HG02981 (cell line): ENCODE measurements at regions not wholly inside any gene's neighbourhood (a gene's known extent, or its start where the extent isn't known, plus 50 kb on each side); places are given as distances from the start of the nearest gene placed in this dataset.

Source experiments
- ATAC-seq: cut with Tn5 transposase; IDR thresholded peaks from one replicate; pipeline ENCODE4 v1.9.1; 2021; ENCODE audit warnings: mild to moderate bottlenecking, moderate library complexity; ENCODE audit not compliant: unreplicated experiment

- no peak for ATAC-seq
These were observed 245.5 kb upstream of the TSHZ3 start for GRCh38 chr19:31594701-31595100.

GRCh38 chr19:31595521-31595920 is 246.3 kb upstream of the TSHZ3 start:
- no peak for ATAC-seq

DNA sequence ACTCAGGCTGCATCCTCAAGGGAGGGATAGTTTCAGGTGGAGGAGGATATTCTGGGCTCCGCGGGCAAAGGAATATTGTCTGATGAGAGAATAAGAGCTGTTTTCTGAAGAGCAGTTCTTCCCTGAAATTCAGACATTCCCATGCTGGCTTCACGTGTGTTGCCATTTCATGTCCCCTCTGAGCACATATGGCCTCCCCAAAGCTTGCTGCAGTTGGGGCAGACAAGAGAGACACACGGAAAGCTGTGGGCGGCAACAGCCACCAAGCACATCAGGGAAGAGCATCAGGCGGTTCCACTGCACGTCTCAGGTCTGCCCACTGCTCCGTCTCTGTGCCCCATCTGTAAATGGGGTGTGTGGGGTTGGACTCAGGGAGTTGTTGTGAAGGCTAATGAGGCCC is 247.5 kb upstream of the TSHZ3 start:
- no peak for ATAC-seq

- no peak for ATAC-seq
These were observed 248.4 kb upstream of the TSHZ3 start for GRCh38 chr19:31597616-31598015.

- ATAC-seq = no peak
These were observed 249.5 kb upstream of the TSHZ3 start for GRCh38 chr19:31598730-31599238.

DNA sequence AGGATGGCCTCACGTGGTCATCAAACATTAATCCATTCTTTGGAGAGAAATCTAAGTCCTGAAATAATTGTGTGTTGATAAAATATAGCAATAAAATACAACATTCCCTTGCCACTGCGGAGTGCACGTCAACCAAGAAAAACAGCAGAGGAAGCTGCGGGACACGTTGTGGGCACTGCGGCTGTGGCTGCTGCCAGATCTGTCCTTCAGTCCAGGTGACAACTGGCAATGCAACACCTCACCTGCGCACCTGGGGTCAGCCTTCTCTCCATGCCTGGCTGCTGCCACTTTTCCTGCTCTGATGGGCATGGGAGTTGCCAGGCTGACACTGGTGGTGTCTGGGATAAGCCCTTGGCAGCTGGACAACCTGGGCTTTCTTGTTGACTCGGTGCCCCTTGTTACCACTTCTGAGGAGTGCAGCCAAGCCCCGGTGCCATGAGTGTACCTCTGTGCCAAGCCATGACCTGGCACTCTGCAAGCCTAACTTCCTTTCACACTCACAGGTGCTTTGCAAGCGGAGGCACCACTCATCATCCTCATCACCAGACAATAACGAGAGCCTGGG is 251.6 kb upstream of the TSHZ3 start:
- ATAC-seq = no peak

DNA sequence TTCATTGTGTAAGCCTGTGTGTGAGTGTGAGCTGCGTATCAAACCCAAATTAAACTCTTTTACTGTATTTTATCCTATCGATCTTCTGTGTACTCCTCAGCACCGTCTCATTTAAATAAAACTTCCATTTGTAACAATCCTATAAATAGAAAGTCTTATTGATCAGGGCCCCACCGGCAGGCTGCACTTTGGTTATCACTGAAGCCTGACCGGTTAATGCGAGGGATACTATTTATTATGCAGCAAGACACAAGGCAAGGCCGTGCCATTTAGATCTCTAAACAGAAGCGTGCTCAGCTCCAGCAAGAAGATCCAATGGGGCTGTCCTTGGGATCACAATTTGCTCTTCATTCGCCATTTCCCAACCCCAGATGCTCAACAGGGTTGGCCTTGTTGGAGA is 252.6 kb upstream of the TSHZ3 start:
- ATAC-seq = no peak

- ATAC-seq = no peak
These were observed 253.3 kb upstream of the TSHZ3 start for GRCh38 chr19:31602548-31602947.

DNA sequence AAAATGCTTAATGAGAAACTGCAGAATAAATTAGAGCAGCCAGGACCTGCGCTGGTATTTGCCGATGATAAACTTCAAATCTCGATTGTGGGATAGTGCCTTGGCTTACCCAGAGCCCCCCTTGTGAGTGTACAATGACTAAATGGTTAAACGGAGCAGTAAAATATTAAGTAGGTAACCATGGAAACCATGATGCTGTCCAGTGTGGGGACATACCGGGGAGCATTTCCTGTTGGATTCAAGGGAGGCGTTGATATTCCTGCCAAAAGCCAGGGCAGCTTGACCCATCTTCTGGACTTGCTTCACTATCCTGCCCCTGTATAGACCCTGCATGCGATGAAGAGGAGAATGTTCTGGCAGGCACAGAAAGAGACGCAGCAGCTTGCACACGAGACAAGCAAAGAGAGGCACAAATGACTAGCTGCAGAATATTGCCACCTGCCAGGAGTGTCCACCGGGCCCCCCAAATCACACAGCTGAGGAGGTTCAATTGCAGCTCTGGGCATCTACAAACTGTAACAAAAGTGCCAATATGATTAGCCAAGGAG is 255.3 kb upstream of the TSHZ3 start:
- no peak for ATAC-seq

DNA sequence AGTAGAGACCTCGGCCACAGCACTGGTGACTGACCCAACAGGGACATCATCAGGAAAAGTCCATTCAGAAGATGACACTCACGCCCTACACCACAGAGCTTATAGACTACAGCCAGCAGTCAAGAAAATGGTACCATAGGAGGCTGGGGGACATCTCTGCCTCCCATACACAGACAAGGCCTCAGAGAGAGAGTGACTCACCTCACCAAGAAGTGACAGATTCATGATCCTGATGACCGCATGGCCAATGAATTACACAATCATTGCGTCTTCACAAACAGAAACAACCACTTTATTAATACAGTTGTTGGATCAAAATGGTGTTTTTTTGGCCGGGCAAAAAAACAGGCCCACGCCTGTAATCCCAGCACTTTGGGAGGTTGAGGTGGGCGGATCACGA is 260.8 kb upstream of the TSHZ3 start:
- no peak for ATAC-seq

GRCh38 chr19:31611046-31611877 is 262.0 kb upstream of the TSHZ3 start:
- no peak for ATAC-seq

- no peak for ATAC-seq
These were observed 263.6 kb upstream of the TSHZ3 start for GRCh38 chr19:31612873-31613272.

- ATAC-seq = no peak
These were observed 264.5 kb upstream of the TSHZ3 start for GRCh38 chr19:31613683-31614219.

DNA sequence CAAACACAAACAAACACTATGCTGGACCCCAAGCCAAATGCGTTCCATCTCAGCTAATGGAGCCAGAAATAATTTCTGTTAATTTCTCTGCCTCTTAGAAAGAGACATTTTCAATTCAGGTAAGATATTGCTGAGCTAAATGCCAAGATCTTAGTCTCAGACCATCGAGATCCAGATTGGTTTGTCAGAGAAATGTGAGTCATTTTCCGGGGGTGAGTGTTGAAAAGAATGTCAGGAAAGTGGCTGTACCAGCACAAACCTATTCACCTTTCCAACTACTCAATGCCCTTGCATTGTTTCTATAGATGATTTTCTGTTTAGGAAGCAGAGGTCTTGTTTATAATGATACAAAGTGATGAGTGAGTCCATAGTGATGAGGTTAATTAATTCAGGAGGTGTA is 266.8 kb upstream of the TSHZ3 start:
- ATAC-seq = no peak

DNA sequence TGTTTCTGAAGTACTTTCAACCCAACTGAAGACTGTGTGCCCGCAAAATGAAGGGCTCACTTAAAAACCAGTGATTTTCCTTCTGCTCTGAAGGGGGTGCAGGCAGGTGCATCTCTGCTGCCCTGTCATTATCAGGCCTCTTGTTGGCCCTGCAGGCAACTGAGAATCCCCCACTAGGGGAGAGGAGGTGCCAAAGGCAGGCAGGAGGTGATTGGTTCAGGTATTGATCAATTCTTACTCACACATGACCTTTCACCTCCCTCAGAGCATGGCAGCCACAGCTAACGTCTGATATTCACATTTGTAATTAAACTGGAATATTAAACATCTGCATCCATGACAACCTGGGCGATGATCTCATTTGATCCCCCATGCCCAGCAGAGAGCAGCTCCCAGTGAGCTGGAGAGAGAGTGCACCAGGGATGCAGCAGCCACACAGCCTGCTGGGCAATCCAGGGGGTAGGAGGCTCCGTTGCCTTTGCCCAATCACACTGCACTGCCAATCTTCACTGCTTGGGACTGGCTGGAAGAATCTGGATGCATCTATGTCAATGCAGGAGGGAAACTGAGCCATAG is 267.9 kb upstream of the TSHZ3 start:
- ATAC-seq = no peak

GRCh38 chr19:31625056-31625455 is 275.8 kb upstream of the TSHZ3 start:
- ATAC-seq = no peak

GRCh38 chr19:31625575-31625974 is 276.3 kb upstream of the TSHZ3 start:
- ATAC-seq = no peak

GRCh38 chr19:31626941-31627340 is 277.7 kb upstream of the TSHZ3 start:
- no peak for ATAC-seq

- no peak for ATAC-seq
These were observed 278.6 kb upstream of the TSHZ3 start for GRCh38 chr19:31627620-31628365.

DNA sequence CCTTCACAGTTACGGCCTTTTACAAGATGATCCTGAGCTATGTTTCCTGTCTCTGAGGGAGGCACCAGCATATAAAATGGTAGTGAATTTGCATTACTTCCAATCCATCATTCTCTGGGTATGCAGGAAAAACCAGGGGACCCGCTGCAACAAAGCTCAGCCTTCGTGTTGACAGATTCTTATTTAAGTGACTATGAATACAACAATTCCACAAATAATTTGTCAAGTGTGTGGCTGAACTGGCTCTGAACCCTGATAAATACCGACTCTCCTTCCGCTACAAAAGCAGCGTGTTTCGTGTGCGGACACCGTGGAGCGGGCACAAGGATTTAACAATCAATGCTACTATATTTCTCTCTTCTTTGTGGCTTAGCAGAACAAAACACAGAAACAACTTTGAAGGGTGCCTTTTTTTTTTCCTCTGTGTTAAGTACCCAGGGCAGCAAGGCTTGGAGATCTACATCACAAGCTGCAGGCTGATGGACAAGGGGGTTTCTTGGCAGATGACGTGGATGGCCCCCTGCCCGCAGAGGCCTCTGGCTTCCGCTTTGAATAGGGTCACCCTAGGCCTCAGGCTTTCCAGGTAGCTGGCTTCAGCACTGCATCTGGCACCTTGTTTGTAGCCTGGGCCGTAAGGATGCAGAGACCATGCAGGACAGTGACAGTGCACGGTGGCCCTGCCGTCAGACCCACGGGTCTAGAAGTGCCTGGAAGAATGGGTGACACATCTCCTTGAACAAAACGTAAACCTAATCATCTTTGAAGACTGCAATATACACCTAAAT is 280.5 kb upstream of the TSHZ3 start:
- ATAC-seq = no peak
